Thyroid gland (tissue), 4 donors: ENCODE measurements at regions not wholly inside any gene's neighbourhood (a gene's known extent, or its start where the extent isn't known, plus 50 kb on each side); places are given as distances from the start of the nearest gene placed in this dataset.

Source experiments
- DNase-seq, 2 donors: peaks; one replicate each; pipeline ENCODE4 v3.0.0-alpha.2; 2019
- H3K27ac ChIP-seq, 3 donors: fragments of 200-600 bp; sonication (generic); 1 replicate in 2 of 3; 2 replicates in 1 of 3; pipeline ENCODE4 v1.5.1; 2016 to 2019; ENCODE audit warnings: mild to moderate bottlenecking in 1 of 3, moderate library complexity in 1 of 3
- H3K27me3 ChIP-seq: fragments of 200-600 bp; sonication (generic); one replicate; pipeline ENCODE4 v1.5.1; 2019
- H3K36me3 ChIP-seq, 2 donors: fragments of 200-600 bp; sonication (generic); one replicate each; pipeline ENCODE4 v1.5.1; 2016 to 2019
- H3K4me1 ChIP-seq, 2 donors: fragments of 200-600 bp; sonication (generic); one replicate each; pipeline ENCODE4 v1.5.1; 2017 to 2019
- H3K4me3 ChIP-seq, 3 donors: fragments of 200-600 bp; sonication (generic); replicated peaks in 1 of 3; 1 replicate in 2 of 3; 2 replicates in 1 of 3; pipeline ENCODE4 v1.5.1; 2016; ENCODE audit warnings: mild to moderate bottlenecking in 1 of 3
- H3K9me3 ChIP-seq: fragments of 200-600 bp; sonication (generic); one replicate; pipeline ENCODE4 v1.5.1; 2017
- CTCF ChIP-seq, 6 experiments: fragments of 200-600 bp in 3 of 6; fragments of 450-650 bp in 3 of 6; sonication (generic) in 3 of 6; IDR thresholded peaks; one replicate each; pipeline ENCODE4 v1.5.1; 2016 to 2019; ENCODE audit warnings: antibody characterized with exemption in 6 of 6, mild to moderate bottlenecking in 2 of 6, inconsistent platforms in 1 of 6, moderate library complexity in 1 of 6
- POLR2A ChIP-seq, 2 donors: fragments of 450-650 bp; IDR thresholded peaks; one replicate each; pipeline ENCODE4 v1.6.1; 2017; ENCODE audit warnings: antibody characterized with exemption in 2 of 2, mild to moderate bottlenecking in 2 of 2, moderate library complexity in 1 of 2
- WGBS, 2 donors: methylation state at CpG; one replicate each; pipeline ENCODE4 v1.1.5; 2017; 5-methylcytosine and 5-hydroxymethylcytosine counted together
- intact Hi-C: fragments of 100-400 bp; cut with DNase I; formaldehyde crosslinking; loops from one replicate; pipeline ENCODE4 v1.15.1; 2023

- 54 to 55% methylated on average over 3 of the region's 3 CpGs for WGBS, 2 donors
- no peak for TF ChIP-seq POLR2A (IDR thresholded peaks at IDR 0.05)
- no peak for TF ChIP-seq CTCF (IDR thresholded peaks at IDR 0.05)
- Histone ChIP-seq H3K4me3 (peak overlapping the region in 1 of 3 donors; percentile 40), H3K27me3 (no peaks in the 10 kb centered on the region), H3K27ac (peak overlapping the region in 1 of 3 donors; percentile 24), H3K9me3 (no peaks in the 10 kb centered on the region), H3K36me3 (no peaks in the 10 kb centered on the region), H3K4me1 (peaks cover 0 to 6% of the 10 kb centered on the region in 2 donors)
- DNase-seq, result no peak
- intact Hi-C loops, result no loop called here
These were observed 117.9 kb upstream of the PRSS3 start for GRCh38 chr9:33677506-33677809.

GRCh38 chr9:33677961-33678360 is 117.4 kb upstream of the PRSS3 start:
- Histone ChIP-seq H3K36me3 (no peaks in the 10 kb centered on the region), H3K27ac (no peak overlapping the region), H3K4me3 (no peak overlapping the region), H3K9me3 (no peaks in the 10 kb centered on the region), H3K27me3 (no peaks in the 10 kb centered on the region), H3K4me1 (peaks cover 0 to 6% of the 10 kb centered on the region in 2 donors)
- DNase-seq, result no peak
- 90 to 93% methylated on average over 3 of the region's 3 CpGs for WGBS, 2 donors
- TF ChIP-seq CTCF (IDR thresholded peaks at IDR 0.05) (no peak), POLR2A (IDR thresholded peaks at IDR 0.05) (no peak)
- intact Hi-C loops, result no loop called here

- intact Hi-C loops, result no loop called here
- no peak for DNase-seq
- H3K27me3 ChIP-seq, result no peaks in the 10 kb centered on the region
- H3K9me3 ChIP-seq, result no peaks in the 10 kb centered on the region
- TF ChIP-seq POLR2A (IDR thresholded peaks at IDR 0.05) (no peak), CTCF (IDR thresholded peaks at IDR 0.05) (no peak)
- H3K4me1 ChIP-seq, result no peaks in the 10 kb centered on the region
- H3K27ac ChIP-seq, result no peak overlapping the region
- 91 to 92% methylated on average over 3 of the region's 3 CpGs for WGBS, 2 donors
- no peaks in the 10 kb centered on the region for H3K36me3 ChIP-seq
- no peak overlapping the region for H3K4me3 ChIP-seq
These were observed 112.8 kb upstream of the PRSS3 start for GRCh38 chr9:33682551-33682950.

- no peaks in the 10 kb centered on the region for H3K4me1 ChIP-seq
- no peaks in the 10 kb centered on the region for H3K27me3 ChIP-seq
- no peaks in the 10 kb centered on the region for H3K36me3 ChIP-seq
- no peak for DNase-seq
- H3K27ac ChIP-seq, result no peak overlapping the region
- H3K9me3 ChIP-seq, result no peaks in the 10 kb centered on the region
- H3K4me3 ChIP-seq, result no peak overlapping the region
- TF ChIP-seq CTCF (IDR thresholded peaks at IDR 0.05) (no peak), POLR2A (IDR thresholded peaks at IDR 0.05) (no peak)
- intact Hi-C loops, result no loop called here
These were observed 110.5 kb upstream of the PRSS3 start for GRCh38 chr9:33684831-33685230.

GRCh38 chr9:33686942-33687341 is 108.4 kb upstream of the PRSS3 start:
- Histone ChIP-seq H3K9me3 (no peaks in the 10 kb centered on the region), H3K36me3 (no peaks in the 10 kb centered on the region), H3K4me1 (no peaks in the 10 kb centered on the region), H3K27ac (no peak overlapping the region), H3K4me3 (no peak overlapping the region), H3K27me3 (no peaks in the 10 kb centered on the region)
- WGBS, 2 donors, result 84 to 85% methylated on average over 4 of the region's 4 CpGs
- intact Hi-C loops, result no loop called here
- DNase-seq, result no peak
- TF ChIP-seq CTCF (IDR thresholded peaks at IDR 0.05) (no peak), POLR2A (IDR thresholded peaks at IDR 0.05) (no peak)
